ENCODE measurements at regions not wholly inside any gene's neighbourhood (a gene's known extent, or its start where the extent isn't known, plus 50 kb on each side); places are given as distances from the start of the nearest gene placed in this dataset.

DNA sequence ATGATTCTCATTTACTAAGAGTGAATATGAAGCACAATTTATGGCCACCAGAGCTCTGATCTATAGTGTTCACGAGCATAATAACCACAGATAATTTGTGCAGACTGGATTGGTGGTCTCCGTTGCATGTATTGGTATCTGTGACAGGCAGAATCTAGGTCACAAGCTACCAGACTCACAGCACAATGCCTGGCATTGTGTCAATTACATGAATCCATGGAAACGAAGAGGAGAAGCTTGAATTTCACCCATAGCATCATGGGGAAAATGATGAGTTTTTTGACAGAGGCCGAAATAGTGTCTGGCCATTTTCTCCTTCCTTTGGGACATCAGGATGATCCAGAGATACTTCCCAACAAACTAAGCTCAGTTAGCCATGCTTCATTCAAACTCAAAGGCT lies 52.3 kb upstream of the TMEM170B start:
- TF ChIP-seq, protein P1, sequence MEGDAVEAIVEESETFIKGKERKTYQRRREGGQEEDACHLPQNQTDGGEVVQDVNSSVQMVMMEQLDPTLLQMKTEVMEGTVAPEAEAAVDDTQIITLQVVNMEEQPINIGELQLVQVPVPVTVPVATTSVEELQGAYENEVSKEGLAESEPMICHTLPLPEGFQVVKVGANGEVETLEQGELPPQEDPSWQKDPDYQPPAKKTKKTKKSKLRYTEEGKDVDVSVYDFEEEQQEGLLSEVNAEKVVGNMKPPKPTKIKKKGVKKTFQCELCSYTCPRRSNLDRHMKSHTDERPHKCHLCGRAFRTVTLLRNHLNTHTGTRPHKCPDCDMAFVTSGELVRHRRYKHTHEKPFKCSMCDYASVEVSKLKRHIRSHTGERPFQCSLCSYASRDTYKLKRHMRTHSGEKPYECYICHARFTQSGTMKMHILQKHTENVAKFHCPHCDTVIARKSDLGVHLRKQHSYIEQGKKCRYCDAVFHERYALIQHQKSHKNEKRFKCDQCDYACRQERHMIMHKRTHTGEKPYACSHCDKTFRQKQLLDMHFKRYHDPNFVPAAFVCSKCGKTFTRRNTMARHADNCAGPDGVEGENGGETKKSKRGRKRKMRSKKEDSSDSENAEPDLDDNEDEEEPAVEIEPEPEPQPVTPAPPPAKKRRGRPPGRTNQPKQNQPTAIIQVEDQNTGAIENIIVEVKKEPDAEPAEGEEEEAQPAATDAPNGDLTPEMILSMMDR (IDR thresholded peaks at IDR 0.05; ENCODE audit: low read depth, low read length, poor library complexity, severe bottlenecking) = no peak
- no peak for TF ChIP-seq EZH2phosphoT487 (IDR thresholded peaks at IDR 0.05; ENCODE audit: borderline replicate concordance, low read length)
